Erythroblast (primary cell): ENCODE measurements at regions not wholly inside any gene's neighbourhood (a gene's known extent, or its start where the extent isn't known, plus 50 kb on each side); places are given as distances from the start of the nearest gene placed in this dataset.

Experiments used
- GATA1 ChIP-seq: IDR thresholded peaks from 2 replicates; pipeline ENCODE4 v1.6.1; 2011; ENCODE audit warnings: low read depth, mild to moderate bottlenecking, control low read depth, low read length, moderate library complexity
- POLR2A ChIP-seq: IDR thresholded peaks from 2 replicates; pipeline ENCODE4 v1.6.1; 2011; ENCODE audit warnings: mild to moderate bottlenecking, low read length

DNA sequence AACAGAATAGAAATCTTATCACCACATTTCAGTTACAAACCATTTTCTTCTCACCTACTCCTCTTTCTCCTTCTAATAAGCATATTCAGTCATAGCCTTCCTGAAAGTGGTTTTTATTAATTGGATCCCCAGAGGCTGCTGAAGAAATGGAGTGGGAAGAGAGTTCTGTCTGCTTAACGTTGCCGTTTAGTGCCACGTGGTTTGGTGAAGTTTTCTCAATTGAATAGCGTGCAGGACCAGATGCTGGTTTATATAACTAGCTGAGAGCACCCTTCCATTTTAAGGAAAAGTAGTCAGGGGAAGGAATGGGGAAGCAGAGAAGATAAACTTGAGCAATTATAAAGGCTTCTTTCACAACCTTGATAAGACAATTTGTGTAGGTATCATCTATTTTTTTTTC, 318.7 kb downstream of the PTH2R start:
- TF ChIP-seq POLR2A, result no peak
- no peak for TF ChIP-seq GATA1
